HCT116 (cell line): ENCODE measurements at regions not wholly inside any gene's neighbourhood (a gene's known extent, or its start where the extent isn't known, plus 50 kb on each side); places are given as distances from the start of the nearest gene placed in this dataset.

Experiments used
- ATAC-seq: fragments of 200-7000 bp; cut with Tn5 transposase; 2 replicates; pipeline ENCODE4 v1.9.1; 2020; ENCODE audit warnings: mild to moderate bottlenecking, moderate library complexity
- BruUV-seq: library from RNA; stranded (reverse); fragments of 400-500 nt; replicated peaks from 2 replicates; lab custom pipeline; 2021; lab: Mats Ljungman, UMichigan
- CTCF ChIA-PET: fragments of 300-600 bp; sonication (Branson Sonifier 250); formaldehyde crosslinking; loops from one replicate; lab custom pipeline; 2021; ENCODE audit warnings: antibody characterized with exemption; lab: Charles Lee
- POLR2A ChIA-PET: fragments of 300-600, 350-600 bp; sonication (Branson Sonifier 250); formaldehyde crosslinking; loops from one replicate; lab custom pipeline; 2021; ENCODE audit warnings: antibody characterized with exemption; lab: Charles Lee
- RAD21 ChIA-PET, 2 experiments: fragments of 300-600 bp; sonication (Branson Sonifier 250); formaldehyde crosslinking; loops; one replicate each; lab custom pipeline; 2023; ENCODE audit warnings: low total read pairs in 2 of 2; ENCODE audit not compliant: uncharacterized antibody in 2 of 2, unreplicated experiment in 2 of 2, low non-redundant PET in 1 of 2; lab: Charles Lee
- DNase-seq: peaks from one replicate; pipeline ENCODE4 v3.0.0-alpha.2; 2010; ENCODE audit warnings: low read depth, low spot score
- H2AFZ ChIP-seq: fragments of 200-600 bp; shearing (Covaris generic), sonication (generic); 2 replicates; pipeline ENCODE4 v1.6.1; 2017; ENCODE audit warnings: low read depth, mixed run types, mixed read lengths, antibody characterized with exemption, low read length; ENCODE audit not compliant: poor library complexity, severe bottlenecking
- H3K27ac ChIP-seq: 2 replicates; pipeline ENCODE4 v1.5.1; 2012; ENCODE audit warnings: low read depth, low read length
- H3K27me3 ChIP-seq: fragments of 200-600 bp; sonication (generic); 2 replicates; pipeline ENCODE4 v1.6.1; 2016; ENCODE audit warnings: mixed run types, low read length, mixed read lengths; ENCODE audit not compliant: insufficient read depth
- H3K36me3 ChIP-seq, 2 experiments: fragments of 200-500 bp in 1 of 2; fragments of 200-600 bp in 1 of 2; sonication (Bioruptor generic) in 1 of 2; sonication (generic) in 1 of 2; 2 replicates each; pipeline versions ENCODE4 v1.5.1 to v1.6.1; 2014 to 2016; ENCODE audit warnings: low read length in 2 of 2, inconsistent platforms in 1 of 2, mixed read lengths in 1 of 2, mixed run types in 1 of 2; ENCODE audit not compliant: insufficient read depth in 2 of 2, control insufficient read depth in 1 of 2
- H3K4me1 ChIP-seq, 2 experiments: fragments of 200-600 bp in 1 of 2; sonication (generic) in 1 of 2; 2 replicates each; pipeline versions ENCODE4 v1.5.1 to v1.6.1; 2012 to 2017; ENCODE audit warnings: low read length in 2 of 2, inconsistent platforms in 1 of 2, mild to moderate bottlenecking in 1 of 2, mixed read lengths in 1 of 2, mixed run types in 1 of 2, moderate library complexity in 1 of 2; ENCODE audit not compliant: insufficient read depth in 2 of 2, control insufficient read depth in 1 of 2
- H3K4me2 ChIP-seq: fragments of 200-600 bp; sonication (generic); 2 replicates; pipeline ENCODE4 v1.6.1; 2017; ENCODE audit warnings: mixed run types, low read length, mixed read lengths
- H3K4me3 ChIP-seq, 2 experiments: fragments of 200-600 bp in 1 of 2; sonication (generic) in 1 of 2; replicated peaks in 1 of 2; 2 replicates each; pipeline ENCODE4 v1.5.1; 2011 to 2016; ENCODE audit warnings: low read length in 2 of 2, control low read depth in 1 of 2, low read depth in 1 of 2, mild to moderate bottlenecking in 1 of 2, mixed read lengths in 1 of 2, mixed run types in 1 of 2
- H3K79me2 ChIP-seq: fragments of 200-600 bp; sonication (generic); 2 replicates; pipeline ENCODE4 v1.6.1; 2017; ENCODE audit warnings: mild to moderate bottlenecking, mixed run types, low read length, moderate library complexity, mixed read lengths; ENCODE audit not compliant: insufficient read depth
- H3K9ac ChIP-seq: fragments of 200-600 bp; sonication (generic); 2 replicates; pipeline ENCODE4 v1.6.1; 2016; ENCODE audit warnings: low read length, mixed read lengths
- H3K9me2 ChIP-seq: fragments of 200-600 bp; sonication (generic), shearing (Covaris generic); 2 replicates; pipeline ENCODE4 v1.6.1; 2017; ENCODE audit warnings: mixed run types, mild to moderate bottlenecking, moderate library complexity; ENCODE audit not compliant: insufficient read depth
- H3K9me3 ChIP-seq, 2 experiments: fragments of 200-500 bp in 1 of 2; fragments of 200-600 bp in 1 of 2; sonication (Bioruptor generic) in 1 of 2; sonication (generic) in 1 of 2; 2 replicates each; pipeline ENCODE4 v1.6.1; 2014 to 2017; ENCODE audit warnings: low read length in 2 of 2, mixed read lengths in 2 of 2, inconsistent platforms in 1 of 2, low read depth in 1 of 2, mild to moderate bottlenecking in 1 of 2, mixed run types in 1 of 2, moderate library complexity in 1 of 2; ENCODE audit not compliant: control insufficient read depth in 1 of 2, insufficient read depth in 1 of 2
- H4K20me1 ChIP-seq: fragments of 200-600 bp; sonication (generic), shearing (Covaris generic); 2 replicates; pipeline ENCODE4 v1.6.1; 2017; ENCODE audit warnings: mixed run types, mild to moderate bottlenecking, moderate library complexity; ENCODE audit not compliant: insufficient read depth
- CBX3 ChIP-seq: IDR thresholded peaks from 2 replicates; pipeline ENCODE4 v1.6.1; 2012; ENCODE audit warnings: low read depth
- CTCF ChIP-seq, 3 experiments: fragments of 200-600 bp in 1 of 3; sonication (generic) in 1 of 3; IDR thresholded peaks in 2 of 3; conservative IDR thresholded peaks in 1 of 3; 2 replicates each; pipeline ENCODE4 v1.5.1; 2012 to 2017; ENCODE audit warnings: low read depth in 2 of 3, low read length in 2 of 3, antibody characterized with exemption in 1 of 3, borderline replicate concordance in 1 of 3, control low read depth in 1 of 3, mild to moderate bottlenecking in 1 of 3, mixed read lengths in 1 of 3, mixed run types in 1 of 3, moderate library complexity in 1 of 3; ENCODE audit not compliant: insufficient read depth in 1 of 3
- ELF1 ChIP-seq: IDR thresholded peaks from 2 replicates; pipeline ENCODE4 v1.6.1; 2012; ENCODE audit warnings: low read depth, borderline replicate concordance
- MAX ChIP-seq: IDR thresholded peaks from 2 replicates; pipeline ENCODE4 v1.6.1; 2012
- POLR2A ChIP-seq: IDR thresholded peaks from 2 replicates; pipeline ENCODE4 v1.7.0; 2011; ENCODE audit warnings: borderline replicate concordance; ENCODE audit not compliant: insufficient read depth, insufficient read length; ENCODE audit errors: extremely low read depth
- SRF ChIP-seq: IDR thresholded peaks from 2 replicates; pipeline ENCODE4 v1.6.1; 2012; ENCODE audit warnings: low read depth
- TCF7L2 ChIP-seq: IDR thresholded peaks from 2 replicates; pipeline ENCODE4 v1.7.0; 2011; ENCODE audit warnings: borderline replicate concordance, inconsistent platforms; ENCODE audit not compliant: insufficient read depth, insufficient read length; ENCODE audit errors: extremely low read depth
- ZBTB33 ChIP-seq: IDR thresholded peaks from 2 replicates; pipeline ENCODE4 v1.6.1; 2011; ENCODE audit warnings: mild to moderate bottlenecking, low read length, moderate library complexity; ENCODE audit not compliant: insufficient replicate concordance; ENCODE audit errors: extremely low read depth
- ZNF274 ChIP-seq: fragments of 200-500 bp; sonication (Bioruptor generic); IDR thresholded peaks from 2 replicates; pipeline ENCODE4 v1.6.1; 2014; ENCODE audit warnings: mild to moderate bottlenecking, low read depth, low read length, inconsistent platforms
- intact Hi-C: fragments of 100-400 bp; cut with micrococcal nuclease; formaldehyde crosslinking; loops from 2 replicates; pipeline ENCODE4 v1.10.0; 2022

GRCh38 chr1:228992907-228993535 lies 257.7 kb downstream of the RHOU start:
- no peak for DNase-seq
- BruUV-seq: no TSS peak
- no peak for ATAC-seq
- H3K36me3 ChIP-seq: no peaks in the 10 kb centered on the region
- no peak overlapping the region for H3K27ac ChIP-seq
- no peak overlapping the region for H2AFZ ChIP-seq
- no peak overlapping the region for H3K4me2 ChIP-seq
- ChIA-PET RAD21 (no interaction called here), CTCF (no interaction called here), POLR2A (no interaction called here)
- no peaks in the 10 kb centered on the region for H3K27me3 ChIP-seq
- H3K4me3 ChIP-seq: no peak overlapping the region
- intact Hi-C loops: no loop called here
- no peaks in the 10 kb centered on the region for H3K79me2 ChIP-seq
- no peaks in the 10 kb centered on the region for H4K20me1 ChIP-seq
- TF ChIP-seq CTCF (IDR thresholded peaks at IDR 0.05 in 2 of 3, conservative IDR thresholded peaks at IDR 0.05 in 1 of 3; ENCODE audit: borderline replicate concordance in 1 of 3, insufficient read depth in 1 of 3, low read depth in 2 of 3, low read length in 2 of 3) (no peak), TCF7L2 (no peak), ZNF274 (no peak)
- H3K9me2 ChIP-seq: no peaks in the 10 kb centered on the region
- no peak overlapping the region for H3K9ac ChIP-seq
- H3K4me1 ChIP-seq: no peaks in the 10 kb centered on the region
- no peaks in the 10 kb centered on the region for H3K9me3 ChIP-seq

GRCh38 chr1:228994676-228995594 lies 259.7 kb downstream of the RHOU start:
- Histone ChIP-seq H3K36me3 (no peaks in the 10 kb centered on the region), H3K27me3 (no peaks in the 10 kb centered on the region), H3K27ac (no peak overlapping the region), H3K4me3 (no peak overlapping the region), H4K20me1 (no peaks in the 10 kb centered on the region), H3K9me2 (no peaks in the 10 kb centered on the region), H3K9me3 (no peaks in the 10 kb centered on the region), H3K4me2 (no peak overlapping the region), H3K4me1 (no peaks in the 10 kb centered on the region), H3K79me2 (no peaks in the 10 kb centered on the region), H3K9ac (no peak overlapping the region), H2AFZ (no peak overlapping the region)
- RAD21 ChIA-PET: no interaction called here
- POLR2A ChIA-PET: no interaction called here
- ATAC-seq (no peak), DNase-seq (no peak)
- CTCF ChIA-PET: no interaction called here
- intact Hi-C loops: no loop called here
- BruUV-seq: no TSS peak
- TF ChIP-seq POLR2A (no peak), ELF1 (no peak), MAX (no peak), TCF7L2 (no peak), ZBTB33 (no peak), SRF (no peak), CBX3 (no peak), CTCF (IDR thresholded peaks at IDR 0.05 in 2 of 3, conservative IDR thresholded peaks at IDR 0.05 in 1 of 3; ENCODE audit: borderline replicate concordance in 1 of 3, insufficient read depth in 1 of 3, low read depth in 2 of 3, low read length in 2 of 3) (no peak)
